Keratinocyte (primary cell): ENCODE measurements at regions not wholly inside any gene's neighbourhood (a gene's known extent, or its start where the extent isn't known, plus 50 kb on each side); places are given as distances from the start of the nearest gene placed in this dataset.

Experiments
- EZH2 ChIP-seq: IDR thresholded peaks from one replicate; pipeline ENCODE4 v1.6.1; 2012; ENCODE audit warnings: inconsistent platforms, mild to moderate bottlenecking, low read length, moderate library complexity
- TF ChIP-seq, protein P1 (sequence below), 3 experiments: IDR thresholded peaks in 1 of 3; conservative IDR thresholded peaks in 1 of 3; optimal IDR thresholded peaks in 1 of 3; 2 replicates in 2 of 3; 3 replicates in 1 of 3; pipeline versions ENCODE3 to v1.5.1; 2011; ENCODE audit warnings: low read length in 3 of 3, mild to moderate bottlenecking in 3 of 3, moderate library complexity in 2 of 3, control low read depth in 1 of 3, inconsistent platforms in 1 of 3; ENCODE audit not compliant: insufficient read depth in 2 of 3; ENCODE audit errors: extremely low read depth in 1 of 3

DNA sequence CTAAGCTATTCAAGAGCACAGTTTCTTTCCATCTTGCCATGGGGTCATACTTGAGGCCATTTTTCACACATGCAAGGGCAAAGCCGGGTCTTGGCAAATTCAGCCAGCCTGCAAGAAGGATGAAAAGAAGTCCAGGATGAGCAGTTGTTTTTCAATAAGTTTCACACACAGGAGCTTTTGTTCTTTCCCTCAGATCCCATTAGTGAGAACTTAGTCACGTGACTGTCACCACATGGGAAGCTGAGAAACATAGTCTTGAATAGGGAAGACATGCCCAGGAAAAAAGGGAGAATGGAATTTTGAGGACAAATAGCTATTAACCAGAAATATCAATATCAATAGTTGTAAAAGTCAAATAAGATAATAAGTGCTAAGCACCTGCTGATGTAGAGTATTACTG is 137.7 kb downstream of the AHR start:
- TF ChIP-seq, protein P1, sequence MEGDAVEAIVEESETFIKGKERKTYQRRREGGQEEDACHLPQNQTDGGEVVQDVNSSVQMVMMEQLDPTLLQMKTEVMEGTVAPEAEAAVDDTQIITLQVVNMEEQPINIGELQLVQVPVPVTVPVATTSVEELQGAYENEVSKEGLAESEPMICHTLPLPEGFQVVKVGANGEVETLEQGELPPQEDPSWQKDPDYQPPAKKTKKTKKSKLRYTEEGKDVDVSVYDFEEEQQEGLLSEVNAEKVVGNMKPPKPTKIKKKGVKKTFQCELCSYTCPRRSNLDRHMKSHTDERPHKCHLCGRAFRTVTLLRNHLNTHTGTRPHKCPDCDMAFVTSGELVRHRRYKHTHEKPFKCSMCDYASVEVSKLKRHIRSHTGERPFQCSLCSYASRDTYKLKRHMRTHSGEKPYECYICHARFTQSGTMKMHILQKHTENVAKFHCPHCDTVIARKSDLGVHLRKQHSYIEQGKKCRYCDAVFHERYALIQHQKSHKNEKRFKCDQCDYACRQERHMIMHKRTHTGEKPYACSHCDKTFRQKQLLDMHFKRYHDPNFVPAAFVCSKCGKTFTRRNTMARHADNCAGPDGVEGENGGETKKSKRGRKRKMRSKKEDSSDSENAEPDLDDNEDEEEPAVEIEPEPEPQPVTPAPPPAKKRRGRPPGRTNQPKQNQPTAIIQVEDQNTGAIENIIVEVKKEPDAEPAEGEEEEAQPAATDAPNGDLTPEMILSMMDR (optimal IDR thresholded peaks at IDR 0.05 in 1 of 3, IDR thresholded peaks at IDR 0.05 in 1 of 3, conservative IDR thresholded peaks at IDR 0.05 in 1 of 3; ENCODE audit: extremely low read depth in 1 of 3, insufficient read depth in 2 of 3, low read length in 3 of 3) = no peak
- no peak for TF ChIP-seq EZH2
